Testis (tissue), 2 donors: ENCODE measurements at regions not wholly inside any gene's neighbourhood (a gene's known extent, or its start where the extent isn't known, plus 50 kb on each side); places are given as distances from the start of the nearest gene placed in this dataset.
"Not testable (repeated sequence)": the region's sequence is repeated elsewhere in the genome, so short reads cannot be mapped to it uniquely, and the experiment has no call there.

Source experiments
- DNase-seq: peaks from one replicate; pipeline ENCODE4 v3.0.0-alpha.2; 2019
- H3K27ac ChIP-seq, 2 donors: fragments of 200-600 bp; sonication (generic); one replicate each; pipeline ENCODE4 v1.5.1; 2019
- H3K27me3 ChIP-seq: fragments of 200-600 bp; sonication (generic); one replicate; pipeline ENCODE4 v1.5.1; 2019
- H3K36me3 ChIP-seq: fragments of 200-600 bp; sonication (generic); one replicate; pipeline ENCODE4 v1.5.1; 2017; ENCODE audit warnings: low read depth; ENCODE audit errors: missing control alignments
- H3K4me1 ChIP-seq: fragments of 200-600 bp; sonication (generic); one replicate; pipeline ENCODE4 v1.5.1; 2019
- H3K4me3 ChIP-seq, 2 donors: fragments of 200-600 bp; sonication (generic); one replicate each; pipeline ENCODE4 v1.5.1; 2017 to 2019
- H3K9me3 ChIP-seq: fragments of 200-600 bp; sonication (generic); one replicate; pipeline ENCODE4 v1.5.1; 2017
- CTCF ChIP-seq, 3 experiments: fragments of 450-650 bp in 2 of 3; fragments of 200-600 bp in 1 of 3; sonication (generic) in 1 of 3; IDR thresholded peaks; one replicate each; pipeline ENCODE4 v1.5.1; 2016 to 2019; ENCODE audit warnings: antibody characterized with exemption in 3 of 3, mild to moderate bottlenecking in 2 of 3, moderate library complexity in 1 of 3
- POLR2A ChIP-seq: fragments of 450-650 bp; IDR thresholded peaks from one replicate; pipeline ENCODE4 v1.6.1; 2017; ENCODE audit warnings: antibody characterized with exemption, mild to moderate bottlenecking, moderate library complexity
- WGBS, 2 donors: methylation state at CpG; one replicate each; pipeline ENCODE4 v1.1.5; 2018; 5-methylcytosine and 5-hydroxymethylcytosine counted together
- intact Hi-C: fragments of 100-400 bp; cut with DNase I; formaldehyde crosslinking; loops from one replicate; pipeline ENCODE4 v1.15.1; 2023; ENCODE audit warnings: low total_unique reads

GRCh38 chr7:45269192-45269591, 111.6 kb downstream of the RAMP3 start:
- Histone ChIP-seq H3K27me3 (no peaks in the 10 kb centered on the region), H3K9me3 (no peaks in the 10 kb centered on the region), H3K4me1 (no peaks in the 10 kb centered on the region), H3K4me3 (no peak overlapping the region), H3K27ac (no peak overlapping the region), H3K36me3 (no peaks in the 10 kb centered on the region)
- intact Hi-C loops: no loop called here
- DNase-seq: no peak
- WGBS, 2 donors: 88 to 92% methylated on average over 2 of the region's 2 CpGs
- TF ChIP-seq CTCF (IDR thresholded peaks at IDR 0.05) (no peak), POLR2A (no peak)

GRCh38 chr7:45278763-45279398, 121.3 kb downstream of the RAMP3 start:
- no peak for DNase-seq
- WGBS, 2 donors: 49 to 71% methylated on average over 4 of the region's 4 CpGs
- Histone ChIP-seq H3K27ac (no peak overlapping the region), H3K4me3 (no peak overlapping the region), H3K9me3 (no peaks in the 10 kb centered on the region), H3K27me3 (no peaks in the 10 kb centered on the region), H3K4me1 (no peaks in the 10 kb centered on the region), H3K36me3 (no peaks in the 10 kb centered on the region)
- intact Hi-C loops: no loop called here
- no peak for TF ChIP-seq CTCF (IDR thresholded peaks at IDR 0.05)
- no peak for TF ChIP-seq POLR2A

DNA sequence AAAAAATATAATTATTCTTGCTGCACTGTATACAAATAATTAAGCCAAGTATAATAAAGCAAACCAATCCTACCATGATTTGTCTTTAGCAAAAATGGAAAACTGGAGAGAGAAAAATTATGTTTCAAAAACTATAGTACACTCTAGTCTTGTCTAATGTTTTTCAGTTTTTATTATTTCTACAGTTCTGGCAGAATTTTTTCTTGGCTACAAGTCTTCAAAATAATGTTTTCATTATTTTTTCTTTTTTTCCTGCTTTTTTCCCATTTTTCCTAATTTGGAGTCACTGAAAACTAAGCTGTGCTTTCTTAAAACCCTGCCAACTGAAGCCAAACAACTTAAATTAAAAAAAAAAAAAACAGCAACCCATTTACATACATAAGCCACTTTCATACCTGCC, 132.0 kb downstream of the RAMP3 start:
- H3K4me1 ChIP-seq, H3K4me3 ChIP-seq, DNase-seq, H3K27ac ChIP-seq, H3K36me3 ChIP-seq, H3K27me3 ChIP-seq, intact Hi-C loops, H3K9me3 ChIP-seq: not testable (repeated sequence)

- no peaks in the 10 kb centered on the region for H3K36me3 ChIP-seq
- H3K9me3 ChIP-seq: no peaks in the 10 kb centered on the region
- H3K27me3 ChIP-seq: no peaks in the 10 kb centered on the region
- DNase-seq: no peak
- intact Hi-C loops: no loop called here
- WGBS, 2 donors: 63 to 95% methylated on average over 3 of the region's 3 CpGs
- H3K4me1 ChIP-seq: no peaks in the 10 kb centered on the region
- H3K27ac ChIP-seq: no peak overlapping the region
- TF ChIP-seq POLR2A (no peak), CTCF (IDR thresholded peaks at IDR 0.05) (no peak)
- no peak overlapping the region for H3K4me3 ChIP-seq
Observed at GRCh38 chr7:45290880-45291279, 133.3 kb downstream of the RAMP3 start.

DNA sequence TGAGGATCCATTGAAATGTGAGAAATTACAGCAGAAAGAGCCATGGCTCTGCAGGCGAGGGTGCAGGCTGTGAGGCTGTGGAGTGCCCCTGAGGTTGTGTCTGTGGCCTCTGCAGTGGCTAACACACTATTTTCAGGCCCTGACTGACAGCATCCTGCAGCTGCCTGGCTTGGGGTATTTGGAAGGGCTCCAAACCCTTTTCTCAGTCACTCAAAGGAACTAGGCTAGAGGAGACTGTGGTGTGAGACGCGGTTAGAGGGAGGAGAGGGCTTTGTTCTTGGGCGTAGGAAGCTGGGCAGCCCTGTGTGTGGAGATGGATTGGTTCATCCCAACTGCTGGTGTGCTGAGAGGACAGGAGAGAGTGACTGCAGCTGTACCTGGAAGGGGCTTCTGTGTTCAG, 134.9 kb downstream of the RAMP3 start:
- intact Hi-C loops: no loop called here
- no peak overlapping the region for H3K4me3 ChIP-seq
- DNase-seq: no peak
- no peaks in the 10 kb centered on the region for H3K4me1 ChIP-seq
- no peaks in the 10 kb centered on the region for H3K27me3 ChIP-seq
- H3K36me3 ChIP-seq: no peaks in the 10 kb centered on the region
- no peaks in the 10 kb centered on the region for H3K9me3 ChIP-seq
- no peak overlapping the region for H3K27ac ChIP-seq
- TF ChIP-seq POLR2A (no peak), CTCF (IDR thresholded peaks at IDR 0.05) (no peak)
- WGBS, 2 donors: 82 to 84% methylated on average over 4 of the region's 4 CpGs
